ENCODE measurements at regions not wholly inside any gene's neighbourhood (a gene's known extent, or its start where the extent isn't known, plus 50 kb on each side); places are given as distances from the start of the nearest gene placed in this dataset.

DNA sequence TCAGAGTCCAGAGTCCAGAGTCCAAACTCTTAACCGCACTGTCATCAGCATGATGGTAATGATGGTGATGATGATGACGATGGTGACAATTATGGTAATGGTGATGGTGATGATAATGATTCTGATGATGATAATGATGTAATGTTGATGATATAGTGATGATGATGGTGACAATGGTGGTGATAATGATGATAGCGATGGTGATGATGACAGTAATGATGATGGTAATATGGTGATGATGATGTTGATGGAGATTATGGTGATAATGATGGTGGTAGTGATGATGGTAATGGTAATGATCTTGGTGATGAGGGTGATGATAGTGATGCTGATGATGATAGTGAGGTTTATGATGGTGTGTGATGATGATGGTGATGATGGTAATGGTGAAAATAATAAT lies 367.8 kb upstream of the CDH4 start:
- TF ChIP-seq TAF1 (IDR thresholded peaks at IDR 0.05; ENCODE audit: borderline replicate concordance, insufficient read depth, low read length) (no peak), POLR2AphosphoS5 (IDR thresholded peaks at IDR 0.05; ENCODE audit: low read depth, low read length) (no peak)

Data from PFSK-1 (cell line).